ENCODE measurements at regions not wholly inside any gene's neighbourhood (a gene's known extent, or its start where the extent isn't known, plus 50 kb on each side); places are given as distances from the start of the nearest gene placed in this dataset.

DNA sequence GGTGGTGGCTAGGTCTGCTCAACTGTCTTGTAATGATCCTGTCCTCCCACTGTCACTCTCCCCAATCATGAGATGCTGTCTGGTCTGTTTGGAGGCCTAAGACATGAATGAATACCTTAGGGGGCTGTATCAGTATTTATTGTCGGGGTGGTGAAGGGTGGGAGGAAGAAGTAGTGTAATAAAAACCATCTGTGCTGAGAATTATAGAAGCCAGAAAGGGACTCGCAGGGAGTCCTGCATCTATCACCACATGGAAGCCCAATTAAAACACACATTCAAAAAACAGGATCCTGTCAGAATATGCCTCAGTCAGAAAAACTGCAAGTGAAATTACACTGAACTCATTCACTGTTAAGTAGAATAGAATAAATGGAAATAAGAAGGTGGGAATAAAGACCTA is 1134.3 kb upstream of the C9orf72 start:
- no peak for DNase-seq (ENCODE audit: low read depth)
- TF ChIP-seq, protein P1, sequence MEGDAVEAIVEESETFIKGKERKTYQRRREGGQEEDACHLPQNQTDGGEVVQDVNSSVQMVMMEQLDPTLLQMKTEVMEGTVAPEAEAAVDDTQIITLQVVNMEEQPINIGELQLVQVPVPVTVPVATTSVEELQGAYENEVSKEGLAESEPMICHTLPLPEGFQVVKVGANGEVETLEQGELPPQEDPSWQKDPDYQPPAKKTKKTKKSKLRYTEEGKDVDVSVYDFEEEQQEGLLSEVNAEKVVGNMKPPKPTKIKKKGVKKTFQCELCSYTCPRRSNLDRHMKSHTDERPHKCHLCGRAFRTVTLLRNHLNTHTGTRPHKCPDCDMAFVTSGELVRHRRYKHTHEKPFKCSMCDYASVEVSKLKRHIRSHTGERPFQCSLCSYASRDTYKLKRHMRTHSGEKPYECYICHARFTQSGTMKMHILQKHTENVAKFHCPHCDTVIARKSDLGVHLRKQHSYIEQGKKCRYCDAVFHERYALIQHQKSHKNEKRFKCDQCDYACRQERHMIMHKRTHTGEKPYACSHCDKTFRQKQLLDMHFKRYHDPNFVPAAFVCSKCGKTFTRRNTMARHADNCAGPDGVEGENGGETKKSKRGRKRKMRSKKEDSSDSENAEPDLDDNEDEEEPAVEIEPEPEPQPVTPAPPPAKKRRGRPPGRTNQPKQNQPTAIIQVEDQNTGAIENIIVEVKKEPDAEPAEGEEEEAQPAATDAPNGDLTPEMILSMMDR (IDR thresholded peaks at IDR 0.05; ENCODE audit: low read length, missing control alignments) = no peak
- no peak overlapping the region for H3K4me3 ChIP-seq (replicated peaks; ENCODE audit: low read depth, low read length)

DNA sequence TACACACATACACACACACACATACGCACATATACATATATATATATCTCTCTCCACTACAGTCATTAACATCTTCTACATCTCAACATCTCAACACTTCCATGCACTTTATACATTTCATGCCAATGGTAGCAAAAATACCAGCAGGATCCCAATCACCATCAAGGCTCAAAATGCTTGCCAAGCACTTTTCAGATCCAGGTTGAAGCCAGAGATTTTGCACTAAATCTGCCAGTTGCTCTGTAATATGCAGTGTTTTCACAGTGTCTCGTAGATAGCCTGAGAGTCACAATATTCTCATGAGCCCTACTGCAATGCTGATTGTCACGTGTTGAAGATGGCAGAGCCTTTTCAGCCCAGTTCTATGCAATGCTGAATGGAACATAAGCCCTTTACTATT is 1140.9 kb upstream of the C9orf72 start:
- TF ChIP-seq, protein P1 (IDR thresholded peaks at IDR 0.05; ENCODE audit: low read length, missing control alignments) = no peak
- no peak for DNase-seq (ENCODE audit: low read depth)
- no peak overlapping the region for H3K4me3 ChIP-seq (replicated peaks; ENCODE audit: low read depth, low read length)

DNA sequence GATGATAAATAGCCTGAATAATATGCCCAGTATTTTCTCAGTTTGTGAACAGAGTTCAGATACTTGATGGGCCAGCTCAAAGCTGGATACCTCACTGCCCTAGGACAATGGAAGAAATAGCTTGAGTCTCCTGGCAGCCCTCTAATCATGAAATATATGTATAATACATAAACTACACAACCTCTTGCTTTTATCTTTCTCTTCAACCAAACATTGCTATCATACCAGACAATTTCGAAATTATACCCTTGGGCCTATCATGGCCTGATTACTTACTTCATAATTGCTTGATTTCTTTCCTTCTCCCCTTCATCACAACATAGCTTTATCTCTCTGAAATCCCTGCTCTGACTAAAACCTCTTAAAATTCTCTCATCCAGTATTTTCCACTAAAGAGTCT is 1144.9 kb upstream of the C9orf72 start:
- TF ChIP-seq, protein P1 (IDR thresholded peaks at IDR 0.05; ENCODE audit: low read length, missing control alignments) = no peak
- DNase-seq (ENCODE audit: low read depth) = peak; percentile 0
- H3K4me3 ChIP-seq (replicated peaks; ENCODE audit: low read depth, low read length) = no peak overlapping the region

DNA sequence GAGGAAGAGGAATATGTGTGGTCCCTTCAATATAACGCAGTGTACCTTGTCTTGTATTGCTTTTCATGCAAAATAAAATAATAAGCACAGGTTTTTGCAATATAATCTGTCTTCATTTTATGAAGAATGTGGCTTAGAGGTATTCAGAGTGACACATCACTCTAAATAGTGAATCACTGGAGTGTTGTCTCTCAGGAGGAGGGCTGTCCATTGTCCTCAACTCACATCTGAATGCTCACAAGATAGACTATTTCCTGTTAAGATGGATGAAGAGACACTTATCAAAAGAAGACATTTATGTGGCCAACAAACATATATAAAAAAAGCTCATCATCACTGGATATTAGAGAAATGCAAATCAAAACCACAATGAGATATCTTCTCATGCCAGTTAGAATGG is 1147.5 kb upstream of the C9orf72 start:
- TF ChIP-seq, protein P1 (IDR thresholded peaks at IDR 0.05; ENCODE audit: low read length, missing control alignments) = no peak
- H3K4me3 ChIP-seq (replicated peaks; ENCODE audit: low read depth, low read length) = no peak overlapping the region
- DNase-seq (ENCODE audit: low read depth) = no peak

DNA sequence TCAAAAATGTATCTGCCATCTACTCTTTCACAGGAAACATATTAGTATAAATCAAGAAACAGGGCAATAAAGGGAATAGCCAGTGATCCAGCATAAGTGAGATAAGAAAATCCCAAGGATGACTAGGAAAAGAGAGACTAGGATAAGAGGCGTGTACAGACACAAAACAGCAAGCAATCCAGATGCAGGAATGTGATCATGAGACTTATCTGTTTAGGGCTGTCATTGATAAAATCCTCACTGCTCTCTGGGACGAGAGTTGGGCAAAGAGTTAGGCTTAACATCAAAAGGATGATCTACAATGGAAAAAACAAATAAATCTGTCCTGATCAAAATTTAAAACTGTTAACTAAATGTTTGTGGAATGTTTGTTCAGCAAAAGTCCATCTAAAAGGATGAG is 1156.8 kb upstream of the C9orf72 start:
- TF ChIP-seq, protein P1 (IDR thresholded peaks at IDR 0.05; ENCODE audit: low read length, missing control alignments) = no peak
- no peak overlapping the region for H3K4me3 ChIP-seq (replicated peaks; ENCODE audit: low read depth, low read length)
- no peak for DNase-seq (ENCODE audit: low read depth)

DNA sequence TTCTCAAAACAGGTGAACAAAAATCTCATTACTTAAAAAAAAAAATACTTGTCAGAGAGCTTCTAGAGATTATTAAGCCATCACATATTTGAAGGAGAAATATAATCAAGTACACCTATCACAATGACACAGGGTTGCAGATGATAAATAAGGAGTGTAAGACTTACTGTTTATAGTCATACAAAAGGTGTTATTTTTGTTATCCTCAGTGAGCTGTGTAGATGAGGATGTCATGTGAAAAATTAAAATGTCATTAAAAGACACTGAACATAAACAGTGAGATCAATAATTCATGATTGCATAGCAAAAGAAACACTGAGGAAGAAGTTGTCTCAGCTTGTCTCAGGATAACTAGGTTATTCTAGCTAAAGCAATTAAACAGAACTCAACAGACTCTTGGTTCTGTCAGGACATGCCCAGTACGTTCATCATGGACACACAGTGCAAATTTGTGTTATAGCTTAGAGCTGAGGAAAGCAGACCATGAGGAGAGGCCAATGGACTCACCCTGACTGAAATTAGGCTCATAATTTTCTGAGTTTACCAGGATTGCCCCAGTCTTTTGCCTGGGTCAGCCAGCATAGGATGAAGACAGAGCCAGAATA is 1162.6 kb upstream of the C9orf72 start:
- no peak for DNase-seq (ENCODE audit: low read depth)
- TF ChIP-seq, protein P1 (IDR thresholded peaks at IDR 0.05; ENCODE audit: low read length, missing control alignments) = no peak
- H3K4me3 ChIP-seq (replicated peaks; ENCODE audit: low read depth, low read length) = no peak overlapping the region

DNA sequence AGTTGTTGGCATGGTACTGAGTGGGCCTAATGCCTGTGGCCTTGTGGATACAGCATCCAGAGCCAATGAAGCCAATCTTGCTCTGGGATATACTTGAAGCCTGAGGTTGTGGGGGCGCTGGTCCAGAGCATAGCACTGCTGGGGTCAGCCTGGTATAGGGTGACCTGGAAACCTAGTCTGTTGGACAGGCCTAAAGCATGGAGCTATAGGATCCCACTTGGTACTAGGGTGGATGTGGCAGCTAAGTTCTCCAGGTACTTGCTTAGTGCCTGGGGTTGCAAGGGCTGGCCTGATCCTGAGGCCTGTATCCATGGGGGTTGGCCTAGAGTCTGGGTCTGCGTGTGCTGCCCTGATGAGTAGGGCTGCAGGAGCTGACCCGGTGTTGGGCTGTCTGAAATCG is 1168.2 kb upstream of the C9orf72 start:
- no peak for DNase-seq (ENCODE audit: low read depth)
- no peak overlapping the region for H3K4me3 ChIP-seq (replicated peaks; ENCODE audit: low read depth, low read length)
- TF ChIP-seq, protein P1 (IDR thresholded peaks at IDR 0.05; ENCODE audit: low read length, missing control alignments) = no peak

Data from fibroblast of pulmonary artery (primary cell).